HG03442 (cell line): ENCODE measurements at regions not wholly inside any gene's neighbourhood (a gene's known extent, or its start where the extent isn't known, plus 50 kb on each side); places are given as distances from the start of the nearest gene placed in this dataset.
"Not testable (repeated sequence)": the region's sequence is repeated elsewhere in the genome, so short reads cannot be mapped to it uniquely, and the experiment has no call there.

Source experiments
- ATAC-seq: cut with Tn5 transposase; IDR thresholded peaks from one replicate; pipeline ENCODE4 v1.9.1; 2021; ENCODE audit warnings: mild to moderate bottlenecking, moderate library complexity; ENCODE audit not compliant: unreplicated experiment

GRCh38 chr2:83339942-83340341 lies 1119.1 kb downstream of the SUCLG1 start:
- ATAC-seq = not testable (repeated sequence)

- ATAC-seq = no peak
Measured at GRCh38 chr2:83331810-83332209, 1127.3 kb downstream of the SUCLG1 start.

- no peak for ATAC-seq
Measured at GRCh38 chr2:83323038-83323437, 1136.0 kb downstream of the SUCLG1 start.

GRCh38 chr2:83320053-83320452 lies 1139.0 kb downstream of the SUCLG1 start:
- ATAC-seq = no peak

GRCh38 chr2:83305758-83306378 lies 1153.2 kb downstream of the SUCLG1 start:
- no peak for ATAC-seq

GRCh38 chr2:83291083-83291482 lies 1168.0 kb downstream of the SUCLG1 start:
- ATAC-seq = no peak

DNA sequence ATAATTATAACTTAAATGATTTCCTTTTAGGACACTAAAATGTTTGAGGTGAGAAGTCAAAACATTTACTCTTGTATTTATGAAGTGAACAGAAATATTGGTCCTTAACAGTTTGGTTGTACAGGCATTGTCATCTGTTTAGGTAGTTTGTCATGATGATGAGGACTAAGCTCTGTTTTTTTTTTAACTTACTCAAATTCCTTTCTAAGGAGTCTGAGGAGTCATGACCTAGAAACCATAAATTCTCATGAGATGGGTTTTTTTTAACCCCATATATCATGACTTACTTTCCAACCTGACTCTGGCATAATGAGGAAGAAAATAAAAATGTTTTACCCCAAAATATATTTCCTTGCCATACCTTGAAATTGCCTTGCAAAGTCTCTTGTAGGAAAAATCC lies 1176.2 kb downstream of the SUCLG1 start:
- ATAC-seq = no peak

GRCh38 chr2:83282043-83282795 lies 1176.9 kb downstream of the SUCLG1 start:
- ATAC-seq = no peak

DNA sequence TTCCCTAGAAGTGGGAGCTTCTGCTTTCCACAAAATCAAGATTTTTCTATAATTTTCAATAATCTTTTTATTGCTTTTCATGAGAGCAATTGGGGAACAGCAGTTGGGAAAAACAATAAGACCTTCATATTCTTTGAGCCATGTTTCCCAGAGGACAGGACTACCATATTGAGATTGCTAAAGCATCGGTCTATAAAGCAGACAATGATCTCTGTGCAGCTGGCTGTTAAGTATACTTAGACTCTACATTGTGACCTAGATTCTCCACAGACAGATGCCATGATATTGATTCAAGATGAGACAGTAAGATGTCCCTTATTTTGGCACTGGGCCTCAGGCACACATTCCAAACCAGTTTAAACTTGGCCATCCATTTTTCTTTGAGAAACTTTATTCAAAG lies 1178.7 kb downstream of the SUCLG1 start:
- no peak for ATAC-seq

- ATAC-seq = no peak
Measured at GRCh38 chr2:83273322-83273721, 1185.8 kb downstream of the SUCLG1 start.

DNA sequence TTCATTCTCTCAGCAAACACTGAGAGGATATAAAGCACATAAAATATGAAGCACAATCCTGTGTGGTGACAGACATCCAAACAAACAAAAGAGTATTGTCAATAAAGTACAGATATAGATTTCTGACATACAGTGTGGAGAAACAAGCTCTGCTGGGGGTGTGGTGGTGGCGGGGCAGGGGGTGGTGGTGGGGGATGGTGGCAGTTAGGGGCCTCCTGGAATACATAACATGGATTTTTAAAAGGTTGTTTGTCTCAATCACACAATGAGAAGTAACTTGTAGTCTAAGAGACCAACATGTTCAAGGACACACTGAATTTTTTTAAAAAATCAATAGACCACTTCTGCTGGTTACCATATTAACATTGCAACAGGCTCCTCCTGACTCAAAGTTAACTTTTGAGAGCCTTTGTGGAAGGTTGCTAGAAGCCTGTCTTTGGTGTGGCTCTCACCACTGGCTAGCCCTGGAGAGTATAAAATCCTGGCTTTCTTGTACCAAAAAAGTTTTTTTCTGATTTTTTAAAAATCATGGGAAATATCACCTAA lies 1197.4 kb downstream of the SUCLG1 start:
- no peak for ATAC-seq

DNA sequence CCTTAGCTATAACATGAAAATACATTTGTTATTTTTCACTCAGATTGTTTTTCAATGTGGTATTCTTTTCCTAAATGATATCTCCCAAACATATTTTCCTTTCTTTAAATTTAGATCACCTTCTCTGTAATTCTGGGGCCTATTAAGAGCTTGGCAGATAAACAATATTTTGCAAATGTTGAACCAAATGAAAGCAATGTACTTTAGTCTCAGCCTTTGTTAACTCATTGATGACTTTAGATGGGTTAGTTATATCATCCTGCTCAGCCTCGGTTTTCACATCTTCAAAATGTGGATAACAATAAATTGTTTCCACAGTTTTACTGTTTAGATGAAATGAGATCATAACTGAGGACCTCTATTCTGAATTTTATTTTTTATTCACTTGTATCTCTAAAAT lies 1205.2 kb downstream of the SUCLG1 start:
- no peak for ATAC-seq

- ATAC-seq = no peak
Measured at GRCh38 chr2:83251321-83251872, 1207.7 kb downstream of the SUCLG1 start.

GRCh38 chr2:83245806-83246537 lies 1213.1 kb downstream of the SUCLG1 start:
- not testable (repeated sequence) for ATAC-seq

DNA sequence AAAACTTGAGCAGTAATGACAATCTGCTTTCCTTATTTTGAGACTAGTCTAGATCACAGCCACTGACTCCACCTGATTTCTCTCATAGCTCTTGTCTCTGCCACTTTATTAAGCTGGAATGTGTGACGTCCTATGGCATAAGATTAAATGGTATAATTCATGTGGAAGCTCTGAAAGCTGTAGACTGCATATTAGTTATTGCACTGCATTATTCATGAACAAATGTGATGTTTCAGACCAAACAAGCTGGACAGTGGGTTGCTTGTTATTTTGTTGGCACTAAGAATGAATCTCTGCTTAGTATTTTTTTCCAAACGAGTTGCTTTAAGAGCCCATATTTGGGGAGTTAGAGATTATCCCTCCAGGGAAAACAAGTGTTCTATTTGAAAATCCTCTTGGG lies 1218.5 kb downstream of the SUCLG1 start:
- ATAC-seq = no peak

GRCh38 chr2:83238111-83238510 lies 1221.0 kb downstream of the SUCLG1 start:
- no peak for ATAC-seq

- no peak for ATAC-seq
Measured at GRCh38 chr2:83234246-83234645, 1224.8 kb downstream of the SUCLG1 start.

DNA sequence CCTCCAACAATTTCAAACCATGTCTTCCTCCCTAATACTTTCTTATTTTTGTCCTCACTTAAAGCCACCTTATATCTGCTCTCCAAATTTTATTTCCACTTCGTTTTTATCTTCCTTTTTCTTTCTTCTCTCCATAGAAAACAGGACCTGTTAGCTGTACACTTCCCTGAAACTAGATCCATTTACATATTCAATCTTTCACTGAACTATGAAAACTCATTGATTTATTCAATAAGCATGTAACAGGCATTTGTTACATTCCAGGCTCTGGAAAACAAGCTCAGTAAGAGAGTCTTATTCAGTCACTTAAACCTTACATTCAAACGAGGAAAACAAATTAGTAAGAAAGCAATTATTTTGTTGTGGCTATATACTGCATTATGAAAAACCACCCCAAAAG lies 1225.3 kb downstream of the SUCLG1 start:
- no peak for ATAC-seq

DNA sequence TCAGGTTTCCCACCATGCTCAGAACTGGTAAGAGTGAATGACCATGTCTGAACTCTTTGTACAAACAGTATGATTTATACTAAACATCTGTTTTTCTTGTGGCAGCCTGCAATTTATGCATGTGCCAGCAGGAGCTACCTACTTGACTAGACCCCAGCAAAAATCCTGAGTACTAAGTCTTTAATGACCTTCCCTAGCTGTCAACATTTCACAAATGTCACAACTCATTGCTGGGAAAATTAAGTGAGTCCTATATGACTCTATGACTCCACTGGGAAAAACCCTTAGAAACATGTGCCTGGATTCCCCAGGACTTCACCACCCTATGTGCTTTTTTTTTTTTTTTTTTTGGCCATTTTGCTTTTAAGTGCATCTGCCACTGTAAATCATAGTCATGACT lies 1225.8 kb downstream of the SUCLG1 start:
- ATAC-seq = no peak

DNA sequence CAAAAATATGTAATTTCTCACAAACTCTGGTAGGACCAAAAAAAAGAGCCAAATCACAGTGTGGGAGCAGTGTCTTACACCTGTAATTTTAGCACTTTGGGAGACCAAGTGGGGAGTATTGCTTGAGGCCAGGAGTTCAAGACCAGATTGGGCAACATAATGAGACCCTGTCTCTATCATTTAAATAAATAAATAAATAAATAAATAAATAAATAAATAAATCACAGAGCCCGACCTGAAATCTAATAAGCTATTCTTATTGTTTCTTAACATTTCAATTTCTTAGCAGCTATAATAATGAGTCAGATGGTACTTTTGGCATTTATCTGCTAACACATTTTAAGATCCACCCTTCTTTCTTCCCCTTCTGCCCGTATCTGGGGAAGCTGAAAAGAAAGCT lies 1229.6 kb downstream of the SUCLG1 start:
- ATAC-seq = no peak

- ATAC-seq = no peak
Measured at GRCh38 chr2:83224591-83225200, 1234.4 kb downstream of the SUCLG1 start.
